ENCODE measurements at regions not wholly inside any gene's neighbourhood (a gene's known extent, or its start where the extent isn't known, plus 50 kb on each side); places are given as distances from the start of the nearest gene placed in this dataset.
A peak's percentile ranks its signal among the peaks of the same experiment; 100 is the strongest.
"Not testable (repeated sequence)": the region's sequence is repeated elsewhere in the genome, so short reads cannot be mapped to it uniquely, and the experiment has no call there.

DNA sequence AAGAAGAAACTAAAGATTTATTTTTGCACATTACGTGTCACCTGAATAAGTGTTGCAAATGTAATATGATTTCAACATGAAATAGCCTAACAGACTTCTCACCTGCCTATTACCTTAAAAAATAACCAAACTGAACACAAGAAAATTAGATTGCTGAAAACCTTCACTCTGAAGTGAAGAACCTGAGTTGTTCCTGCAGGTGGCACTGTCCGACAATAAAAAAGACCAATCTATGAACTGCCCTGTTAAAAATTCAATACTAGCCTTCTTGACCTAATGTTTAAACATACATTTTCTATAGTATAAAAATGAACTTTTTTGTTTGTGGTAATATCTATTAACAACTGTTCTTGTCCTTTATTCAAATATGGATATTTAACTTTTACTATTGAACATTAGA, 69.2 kb upstream of the PNPLA4 start:
- no peaks in the 10 kb centered on the region for H3K36me3 ChIP-seq
- no peak for TF ChIP-seq POLR2A (IDR thresholded peaks at IDR 0.05)
- TF ChIP-seq, protein P1, sequence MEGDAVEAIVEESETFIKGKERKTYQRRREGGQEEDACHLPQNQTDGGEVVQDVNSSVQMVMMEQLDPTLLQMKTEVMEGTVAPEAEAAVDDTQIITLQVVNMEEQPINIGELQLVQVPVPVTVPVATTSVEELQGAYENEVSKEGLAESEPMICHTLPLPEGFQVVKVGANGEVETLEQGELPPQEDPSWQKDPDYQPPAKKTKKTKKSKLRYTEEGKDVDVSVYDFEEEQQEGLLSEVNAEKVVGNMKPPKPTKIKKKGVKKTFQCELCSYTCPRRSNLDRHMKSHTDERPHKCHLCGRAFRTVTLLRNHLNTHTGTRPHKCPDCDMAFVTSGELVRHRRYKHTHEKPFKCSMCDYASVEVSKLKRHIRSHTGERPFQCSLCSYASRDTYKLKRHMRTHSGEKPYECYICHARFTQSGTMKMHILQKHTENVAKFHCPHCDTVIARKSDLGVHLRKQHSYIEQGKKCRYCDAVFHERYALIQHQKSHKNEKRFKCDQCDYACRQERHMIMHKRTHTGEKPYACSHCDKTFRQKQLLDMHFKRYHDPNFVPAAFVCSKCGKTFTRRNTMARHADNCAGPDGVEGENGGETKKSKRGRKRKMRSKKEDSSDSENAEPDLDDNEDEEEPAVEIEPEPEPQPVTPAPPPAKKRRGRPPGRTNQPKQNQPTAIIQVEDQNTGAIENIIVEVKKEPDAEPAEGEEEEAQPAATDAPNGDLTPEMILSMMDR (IDR thresholded peaks at IDR 0.05), result peak; percentile 69 to 78 (median 73)
- no peaks in the 10 kb centered on the region for H3K27me3 ChIP-seq
- intact Hi-C loops (cut with DNase I), result loop anchor here in 1 of 2 donors (10.0 kb wide), 1 partner anchor 738 kb away; the partner anchor contains the start of gene ANOS1
- ATAC-seq, result peak; percentile 60 to 78 (median 74)
- no peaks in the 10 kb centered on the region for H3K4me1 ChIP-seq
- no peak overlapping the region for H3K4me3 ChIP-seq
- H3K27ac ChIP-seq, result no peak overlapping the region
- 9% methylated on average over 2 of the region's 2 CpGs for WGBS (ENCODE audit: insufficient coverage, low coverage, low lambda C conversion rate, missing lambda C conversion rate)
- DNase-seq, result no peak
- no peaks in the 10 kb centered on the region for H3K9me3 ChIP-seq

DNA sequence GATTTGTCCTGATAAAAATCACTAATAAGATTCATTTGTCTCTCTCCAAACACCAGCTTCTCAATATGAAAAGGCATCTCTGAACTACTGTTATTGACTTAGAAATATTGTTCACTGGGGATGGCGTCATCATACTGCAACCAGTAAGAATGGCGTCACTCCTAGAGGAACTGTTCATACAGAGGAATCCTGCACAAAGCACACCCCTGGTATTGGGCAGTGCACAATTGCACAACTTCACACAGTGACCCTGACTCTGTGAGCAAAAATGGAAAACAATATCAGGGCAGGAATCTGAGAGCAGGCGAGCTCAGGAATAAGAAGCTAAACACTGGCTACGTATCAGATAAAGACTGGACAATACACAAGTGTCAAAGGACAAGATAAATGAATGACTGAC, 66.7 kb upstream of the PNPLA4 start:
- intact Hi-C loops (cut with DNase I), result loop anchor here in 1 of 2 donors (10.0 kb wide), 1 partner anchor 741 kb away; the partner anchor contains the start of gene ANOS1
- Histone ChIP-seq H3K4me3 (no peak overlapping the region), H3K9me3 (no peaks in the 10 kb centered on the region), H3K27ac (no peak overlapping the region), H3K36me3 (no peaks in the 10 kb centered on the region), H3K4me1 (no peaks in the 10 kb centered on the region), H3K27me3 (no peaks in the 10 kb centered on the region)
- ATAC-seq (no peak), DNase-seq (no peak)
- TF ChIP-seq, protein P1 (IDR thresholded peaks at IDR 0.05), result no peak
- TF ChIP-seq POLR2A (IDR thresholded peaks at IDR 0.05), result no peak
- 68% methylated on average over 4 of the region's 4 CpGs for WGBS (ENCODE audit: insufficient coverage, low coverage, low lambda C conversion rate, missing lambda C conversion rate)

DNA sequence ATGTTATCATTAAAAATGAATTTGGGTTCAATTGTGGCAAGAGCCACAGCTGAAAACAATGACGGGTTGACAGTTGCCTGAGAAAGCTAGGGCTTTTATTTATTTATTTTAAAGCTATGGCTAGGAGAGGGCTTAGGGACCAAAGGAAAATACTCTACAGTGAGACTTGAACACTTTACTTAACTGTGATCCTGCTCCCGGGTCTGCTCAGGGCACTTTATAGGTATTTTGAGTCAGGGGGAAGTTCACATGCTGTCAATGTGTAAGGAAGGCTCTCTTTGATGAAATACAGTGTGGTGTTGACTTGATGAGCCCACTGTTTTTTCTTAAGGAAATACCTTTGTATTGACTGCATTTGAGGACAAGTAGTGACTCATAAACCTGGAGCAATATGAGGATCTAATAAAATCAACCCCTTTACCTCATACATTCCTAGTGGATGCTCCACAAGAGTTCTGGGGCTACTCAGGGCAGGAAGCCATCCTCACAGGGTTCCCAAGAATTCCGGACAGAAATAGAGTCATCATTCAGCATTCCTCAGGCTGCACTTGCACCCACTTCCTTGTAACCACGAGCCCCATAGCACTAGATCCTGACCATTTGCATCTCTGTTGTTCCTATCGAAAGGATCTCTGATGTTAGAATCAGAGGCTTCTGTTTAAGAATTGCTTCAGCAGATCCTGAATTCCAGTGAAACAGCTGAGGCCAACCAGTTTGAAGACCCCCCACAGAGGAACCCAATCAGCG, 61.0 kb upstream of the PNPLA4 start:
- H3K36me3 ChIP-seq; ATAC-seq; H3K4me3 ChIP-seq; intact Hi-C loops (cut with DNase I); DNase-seq; H3K27me3 ChIP-seq; H3K27ac ChIP-seq; H3K9me3 ChIP-seq: not testable (repeated sequence)
- WGBS (ENCODE audit: insufficient coverage, low coverage, low lambda C conversion rate, missing lambda C conversion rate), result 78% methylated on average over 5 of the region's 6 CpGs
- peaks cover 0 to 18% (median 0%) of the 10 kb centered on the region in 4 donors for H3K4me1 ChIP-seq

DNA sequence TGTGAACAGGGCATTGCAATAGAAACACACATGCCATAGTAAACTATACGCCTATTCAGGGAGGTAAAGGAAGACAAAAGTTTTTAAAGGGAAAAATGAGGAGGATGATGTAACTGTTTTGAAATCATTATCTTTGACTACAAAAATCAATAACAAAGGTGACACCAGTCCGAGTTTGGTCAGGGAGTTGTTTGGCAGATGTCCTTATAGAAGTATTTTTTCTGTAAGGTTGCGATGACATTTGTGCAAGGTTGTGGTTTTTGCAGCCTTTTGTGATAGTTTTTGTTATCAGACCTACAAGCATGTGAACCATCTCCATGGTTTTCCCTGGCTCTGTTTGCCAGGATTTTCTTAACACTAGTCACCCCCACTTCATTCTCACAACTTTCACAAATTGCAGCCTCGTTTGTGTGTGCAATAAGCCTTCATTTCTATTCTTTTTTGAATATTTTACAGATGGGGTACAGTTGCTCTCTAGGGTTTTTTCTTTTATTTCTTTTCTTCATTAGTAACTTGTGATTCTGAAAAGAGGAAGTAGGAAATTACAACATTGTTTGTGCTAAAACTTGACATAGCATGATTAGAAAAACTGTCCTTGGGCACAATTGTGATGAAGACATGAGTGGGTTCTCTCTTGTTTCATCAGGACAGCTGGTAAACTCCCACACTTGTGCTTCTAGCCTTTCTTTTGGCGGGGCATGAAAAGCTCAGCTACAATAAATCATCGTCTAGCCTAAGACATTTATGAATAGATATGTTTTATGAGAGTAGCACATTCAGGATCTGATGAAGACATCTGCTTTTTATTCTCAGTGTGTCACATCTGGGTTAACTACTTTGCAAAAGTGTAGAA, 60.2 kb upstream of the PNPLA4 start:
- no peaks in the 10 kb centered on the region for H3K9me3 ChIP-seq
- intact Hi-C loops (cut with DNase I), result no loop called here
- DNase-seq (no peak), ATAC-seq (peak; percentile 51 to 84 (median 74))
- H3K4me3 ChIP-seq, result no peak overlapping the region
- H3K27me3 ChIP-seq, result no peaks in the 10 kb centered on the region
- H3K36me3 ChIP-seq, result no peaks in the 10 kb centered on the region
- H3K4me1 ChIP-seq, result peaks cover 0 to 20% (median 0%) of the 10 kb centered on the region in 4 donors
- 28% methylated on average over 6 of the region's 6 CpGs for WGBS (ENCODE audit: insufficient coverage, low coverage, low lambda C conversion rate, missing lambda C conversion rate)
- no peak overlapping the region for H3K27ac ChIP-seq
- TF ChIP-seq, protein P1 (IDR thresholded peaks at IDR 0.05), result no peak
- TF ChIP-seq POLR2A (IDR thresholded peaks at IDR 0.05), result no peak

DNA sequence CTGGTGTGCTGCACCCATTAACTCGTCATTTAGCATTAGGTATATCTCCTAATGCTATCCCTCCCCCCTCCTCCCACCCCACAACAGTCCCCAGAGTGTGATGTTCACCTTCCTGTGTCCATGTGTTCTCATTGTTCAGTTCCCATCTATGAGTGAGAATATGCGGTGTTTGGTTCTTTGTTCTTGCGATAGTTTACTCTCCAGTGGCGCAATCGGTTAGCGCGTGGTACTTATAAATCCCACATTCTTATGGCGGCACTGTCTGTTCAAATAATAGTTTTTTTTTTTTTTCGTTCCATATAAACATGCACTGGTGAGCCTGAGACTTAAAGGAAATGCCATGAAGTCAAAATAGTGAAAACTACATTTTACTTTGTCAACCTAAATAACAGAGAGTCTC, 59.5 kb upstream of the PNPLA4 start:
- H3K4me3 ChIP-seq; H3K27ac ChIP-seq; H3K27me3 ChIP-seq; H3K9me3 ChIP-seq; DNase-seq; ATAC-seq; intact Hi-C loops (cut with DNase I); H3K36me3 ChIP-seq: not testable (repeated sequence)
- WGBS (ENCODE audit: insufficient coverage, low coverage, low lambda C conversion rate, missing lambda C conversion rate), result 63% methylated on average over 9 of the region's 9 CpGs
- peaks cover 0 to 20% (median 0%) of the 10 kb centered on the region in 4 donors for H3K4me1 ChIP-seq
